Mammary epithelial cell (primary cell): ENCODE measurements at regions not wholly inside any gene's neighbourhood (a gene's known extent, or its start where the extent isn't known, plus 50 kb on each side); places are given as distances from the start of the nearest gene placed in this dataset.

Experiments used
- CTCF ChIP-seq, 2 donors: IDR thresholded peaks in 1 of 2; conservative IDR thresholded peaks in 1 of 2; 2 replicates each; pipeline ENCODE4 v1.5.1; 2011 to 2012; ENCODE audit warnings: inconsistent platforms in 2 of 2, low read length in 2 of 2, mild to moderate bottlenecking in 2 of 2, control low read depth in 1 of 2, low read depth in 1 of 2; ENCODE audit not compliant: insufficient read depth in 1 of 2; ENCODE audit errors: extremely low read depth in 1 of 2
- EZH2 ChIP-seq: IDR thresholded peaks from 2 replicates; pipeline ENCODE4 v1.6.1; 2012; ENCODE audit warnings: low read length, inconsistent platforms, borderline replicate concordance

GRCh38 chr16:51968749-51969148, 578.2 kb downstream of the TOX3 start:
- TF ChIP-seq EZH2 (no peak), CTCF (conservative IDR thresholded peaks at IDR 0.05 in 1 of 2, IDR thresholded peaks at IDR 0.05 in 1 of 2; ENCODE audit: extremely low read depth in 1 of 2, insufficient read depth in 1 of 2, low read depth in 1 of 2, low read length in 2 of 2) (no peak)
